ENCODE measurements at regions not wholly inside any gene's neighbourhood (a gene's known extent, or its start where the extent isn't known, plus 50 kb on each side); places are given as distances from the start of the nearest gene placed in this dataset.

DNA sequence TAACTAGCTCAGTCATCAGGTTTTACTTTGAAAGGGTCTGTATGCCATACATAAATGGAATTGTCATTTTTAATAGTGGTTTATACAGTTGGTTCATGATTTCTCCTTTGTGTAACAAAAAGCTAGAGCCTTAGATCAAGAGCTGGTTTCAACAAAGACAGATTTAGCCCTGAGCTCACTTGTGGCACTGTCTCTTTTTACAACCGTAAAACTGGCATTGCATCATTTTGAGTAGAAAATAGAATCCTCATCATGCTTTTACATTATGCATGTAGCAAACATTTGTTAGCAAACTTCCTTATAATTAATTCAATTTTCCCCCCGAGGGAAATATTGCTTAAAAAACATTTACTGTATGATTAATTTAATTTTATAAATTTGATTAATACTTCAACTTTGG is 1871.5 kb downstream of the ARAP2 start:
- Histone ChIP-seq H3K9me3 (no peaks in the 10 kb centered on the region), H3K27me3 (no peaks in the 10 kb centered on the region), H3K4me1 (no peaks in the 10 kb centered on the region), H3K4me3 (no peak overlapping the region), H3K36me3 (no peaks in the 10 kb centered on the region), H3K27ac (no peak overlapping the region)
- no peak for TF ChIP-seq POLR2AphosphoS5 (IDR thresholded peaks at IDR 0.05)
- no peak for TF ChIP-seq EP300 (IDR thresholded peaks at IDR 0.05)
- TF ChIP-seq, protein P1, sequence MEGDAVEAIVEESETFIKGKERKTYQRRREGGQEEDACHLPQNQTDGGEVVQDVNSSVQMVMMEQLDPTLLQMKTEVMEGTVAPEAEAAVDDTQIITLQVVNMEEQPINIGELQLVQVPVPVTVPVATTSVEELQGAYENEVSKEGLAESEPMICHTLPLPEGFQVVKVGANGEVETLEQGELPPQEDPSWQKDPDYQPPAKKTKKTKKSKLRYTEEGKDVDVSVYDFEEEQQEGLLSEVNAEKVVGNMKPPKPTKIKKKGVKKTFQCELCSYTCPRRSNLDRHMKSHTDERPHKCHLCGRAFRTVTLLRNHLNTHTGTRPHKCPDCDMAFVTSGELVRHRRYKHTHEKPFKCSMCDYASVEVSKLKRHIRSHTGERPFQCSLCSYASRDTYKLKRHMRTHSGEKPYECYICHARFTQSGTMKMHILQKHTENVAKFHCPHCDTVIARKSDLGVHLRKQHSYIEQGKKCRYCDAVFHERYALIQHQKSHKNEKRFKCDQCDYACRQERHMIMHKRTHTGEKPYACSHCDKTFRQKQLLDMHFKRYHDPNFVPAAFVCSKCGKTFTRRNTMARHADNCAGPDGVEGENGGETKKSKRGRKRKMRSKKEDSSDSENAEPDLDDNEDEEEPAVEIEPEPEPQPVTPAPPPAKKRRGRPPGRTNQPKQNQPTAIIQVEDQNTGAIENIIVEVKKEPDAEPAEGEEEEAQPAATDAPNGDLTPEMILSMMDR (IDR thresholded peaks at IDR 0.05) = no peak
- no peak for TF ChIP-seq POLR2A (IDR thresholded peaks at IDR 0.05)
- intact Hi-C loops (cut with DNase I; ENCODE audit: low total_unique reads) = no loop called here
- DNase-seq = no peak
- 78 to 93% (median 83%) methylated on average over 2 of the region's 2 CpGs for WGBS, 5 donors

GRCh38 chr4:34373456-34373855 is 1870.9 kb downstream of the ARAP2 start:
- intact Hi-C loops (cut with DNase I; ENCODE audit: low total_unique reads) = no loop called here
- TF ChIP-seq EP300 (IDR thresholded peaks at IDR 0.05) (no peak), POLR2A (IDR thresholded peaks at IDR 0.05) (no peak), POLR2AphosphoS5 (IDR thresholded peaks at IDR 0.05) (no peak)
- TF ChIP-seq, protein P1 (IDR thresholded peaks at IDR 0.05) = no peak
- Histone ChIP-seq H3K36me3 (no peaks in the 10 kb centered on the region), H3K4me3 (no peak overlapping the region), H3K9me3 (no peaks in the 10 kb centered on the region), H3K4me1 (no peaks in the 10 kb centered on the region), H3K27ac (no peak overlapping the region), H3K27me3 (no peaks in the 10 kb centered on the region)
- DNase-seq = no peak
- 87 to 94% (median 91%) methylated on average over 3 of the region's 3 CpGs for WGBS, 5 donors

DNA sequence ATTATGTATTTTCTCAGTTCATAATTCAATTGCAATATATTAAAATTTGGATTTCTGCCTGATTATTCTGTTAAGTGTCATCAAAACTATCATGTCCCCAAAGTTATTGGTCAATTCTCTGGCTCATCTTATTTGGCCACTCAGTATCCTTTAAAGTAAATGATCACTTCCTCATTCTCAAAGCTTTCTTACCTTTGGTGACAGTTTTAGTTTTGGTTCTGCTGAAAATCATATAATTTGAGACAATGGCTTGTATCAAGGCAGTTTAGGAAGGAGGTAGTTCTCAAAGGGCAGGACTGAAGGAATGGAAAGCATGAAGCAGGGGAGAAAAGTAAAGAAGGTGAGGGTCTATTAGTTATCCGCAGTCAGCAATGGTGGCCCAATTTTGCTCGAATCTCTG is 1832.1 kb downstream of the ARAP2 start:
- no peak for DNase-seq
- intact Hi-C loops (cut with DNase I; ENCODE audit: low total_unique reads) = no loop called here
- Histone ChIP-seq H3K4me3 (no peak overlapping the region), H3K4me1 (no peaks in the 10 kb centered on the region), H3K27me3 (no peaks in the 10 kb centered on the region), H3K36me3 (no peaks in the 10 kb centered on the region), H3K27ac (no peak overlapping the region), H3K9me3 (peaks cover 0 to 24% (median 12%) of the 10 kb centered on the region in 4 donors)
- TF ChIP-seq, protein P1 (IDR thresholded peaks at IDR 0.05) = no peak
- TF ChIP-seq POLR2AphosphoS5 (IDR thresholded peaks at IDR 0.05) (no peak), EP300 (IDR thresholded peaks at IDR 0.05) (no peak), POLR2A (IDR thresholded peaks at IDR 0.05) (no peak)
- 75 to 90% (median 85%) methylated on average over 2 of the region's 2 CpGs for WGBS, 5 donors

- peaks cover 0 to 24% (median 12%) of the 10 kb centered on the region in 4 donors for H3K9me3 ChIP-seq
- H3K27ac ChIP-seq = no peak overlapping the region
- intact Hi-C loops (cut with DNase I; ENCODE audit: low total_unique reads) = no loop called here
- no peak for DNase-seq
- no peaks in the 10 kb centered on the region for H3K36me3 ChIP-seq
- no peaks in the 10 kb centered on the region for H3K4me1 ChIP-seq
- TF ChIP-seq POLR2A (IDR thresholded peaks at IDR 0.05) = no peak
- no peak for TF ChIP-seq POLR2AphosphoS5 (IDR thresholded peaks at IDR 0.05)
- no peak for TF ChIP-seq EP300 (IDR thresholded peaks at IDR 0.05)
- TF ChIP-seq, protein P1 (IDR thresholded peaks at IDR 0.05) = no peak
- no peaks in the 10 kb centered on the region for H3K27me3 ChIP-seq
- no peak overlapping the region for H3K4me3 ChIP-seq
- WGBS, 5 donors = 86 to 94% (median 89%) methylated on average over 2 of the region's 2 CpGs
These were observed 1831.4 kb downstream of the ARAP2 start for GRCh38 chr4:34412911-34413310.

Measured in stomach (tissue), 8 donors.